ENCODE measurements at regions not wholly inside any gene's neighbourhood (a gene's known extent, or its start where the extent isn't known, plus 50 kb on each side); places are given as distances from the start of the nearest gene placed in this dataset.

GRCh38 chr2:7888876-7889275 lies 793.0 kb upstream of the ID2 start:
- DNase-seq (ENCODE audit: low spot score): no peak

GRCh38 chr2:7891312-7891711 lies 790.5 kb upstream of the ID2 start:
- DNase-seq (ENCODE audit: low spot score): no peak

GRCh38 chr2:7895289-7895688 lies 786.6 kb upstream of the ID2 start:
- DNase-seq (ENCODE audit: low spot score): no peak

GRCh38 chr2:7896940-7897487 lies 784.8 kb upstream of the ID2 start:
- no peak for DNase-seq (ENCODE audit: low spot score)

GRCh38 chr2:7899241-7899640 lies 782.6 kb upstream of the ID2 start:
- no peak for DNase-seq (ENCODE audit: low spot score)

GRCh38 chr2:7899923-7900322 lies 781.9 kb upstream of the ID2 start:
- DNase-seq (ENCODE audit: low spot score): no peak

- DNase-seq (ENCODE audit: low spot score): no peak
These were observed 781.3 kb upstream of the ID2 start for GRCh38 chr2:7900593-7900992.

GRCh38 chr2:7902251-7902765 lies 779.5 kb upstream of the ID2 start:
- no peak for DNase-seq (ENCODE audit: low spot score)

- no peak for DNase-seq (ENCODE audit: low spot score)
These were observed 777.5 kb upstream of the ID2 start for GRCh38 chr2:7904319-7904718.

GRCh38 chr2:7905756-7906155 lies 776.1 kb upstream of the ID2 start:
- no peak for DNase-seq (ENCODE audit: low spot score)

- no peak for DNase-seq (ENCODE audit: low spot score)
These were observed 775.4 kb upstream of the ID2 start for GRCh38 chr2:7906431-7906830.

- DNase-seq (ENCODE audit: low spot score): no peak
These were observed 774.8 kb upstream of the ID2 start for GRCh38 chr2:7907041-7907440.

- DNase-seq (ENCODE audit: low spot score): no peak
These were observed 771.1 kb upstream of the ID2 start for GRCh38 chr2:7910752-7911151.

GRCh38 chr2:7911196-7911595 lies 770.7 kb upstream of the ID2 start:
- no peak for DNase-seq (ENCODE audit: low spot score)

- no peak for DNase-seq (ENCODE audit: low spot score)
These were observed 767.9 kb upstream of the ID2 start for GRCh38 chr2:7913974-7914373.

GRCh38 chr2:7915302-7916091 lies 766.4 kb upstream of the ID2 start:
- DNase-seq (ENCODE audit: low spot score): no peak

- DNase-seq (ENCODE audit: low spot score): no peak
These were observed 765.2 kb upstream of the ID2 start for GRCh38 chr2:7916670-7917069.

GRCh38 chr2:7919510-7919909 lies 762.3 kb upstream of the ID2 start:
- no peak for DNase-seq (ENCODE audit: low spot score)

- no peak for DNase-seq (ENCODE audit: low spot score)
These were observed 757.7 kb upstream of the ID2 start for GRCh38 chr2:7924023-7924762.

- no peak for DNase-seq (ENCODE audit: low spot score)
These were observed 756.4 kb upstream of the ID2 start for GRCh38 chr2:7925506-7925905.

- DNase-seq (ENCODE audit: low spot score): no peak
These were observed 754.2 kb upstream of the ID2 start for GRCh38 chr2:7927691-7928090.

GRCh38 chr2:7929281-7929680 lies 752.6 kb upstream of the ID2 start:
- DNase-seq (ENCODE audit: low spot score): no peak

Measured in putamen (tissue), 1 donor.